Ascending aorta (tissue), 2 donors: ENCODE measurements at regions not wholly inside any gene's neighbourhood (a gene's known extent, or its start where the extent isn't known, plus 50 kb on each side); places are given as distances from the start of the nearest gene placed in this dataset.

Source experiments
- DNase-seq, 2 donors: peaks; one replicate each; pipeline ENCODE4 v3.0.0-alpha.2; 2019; ENCODE audit warnings: low spot score in 2 of 2
- H3K27ac ChIP-seq, 2 donors: fragments of 200-600 bp; sonication (generic); one replicate each; pipeline ENCODE4 v1.5.1; 2016 to 2017; ENCODE audit warnings: mild to moderate bottlenecking in 1 of 2
- H3K27me3 ChIP-seq: fragments of 200-600 bp; sonication (generic); one replicate; pipeline ENCODE4 v1.5.1; 2017
- H3K36me3 ChIP-seq, 2 donors: fragments of 200-600 bp; sonication (generic); one replicate each; pipeline ENCODE4 v1.5.1; 2016
- H3K4me1 ChIP-seq, 2 donors: fragments of 200-600 bp; sonication (generic); one replicate each; pipeline ENCODE4 v1.5.1; 2016 to 2017; ENCODE audit warnings: mild to moderate bottlenecking in 1 of 2
- H3K4me3 ChIP-seq, 2 donors: fragments of 200-600 bp; sonication (generic); one replicate each; pipeline ENCODE4 v1.5.1; 2016 to 2017; ENCODE audit warnings: mild to moderate bottlenecking in 1 of 2
- H3K9me3 ChIP-seq, 2 donors: fragments of 200-600 bp; sonication (generic); one replicate each; pipeline ENCODE4 v1.5.1; 2016
- intact Hi-C: fragments of 100-400 bp; cut with DNase I; formaldehyde crosslinking; loops from one replicate; pipeline ENCODE4 v1.15.1; 2023
- TF ChIP-seq, protein P1 (sequence below), 3 experiments: fragments of 200-600 bp in 2 of 3; fragments of 450-650 bp in 1 of 3; sonication (generic) in 2 of 3; IDR thresholded peaks; one replicate each; pipeline ENCODE4 v1.5.1; 2016 to 2019; ENCODE audit warnings: antibody characterized with exemption in 3 of 3, mild to moderate bottlenecking in 1 of 3, moderate library complexity in 1 of 3

DNA sequence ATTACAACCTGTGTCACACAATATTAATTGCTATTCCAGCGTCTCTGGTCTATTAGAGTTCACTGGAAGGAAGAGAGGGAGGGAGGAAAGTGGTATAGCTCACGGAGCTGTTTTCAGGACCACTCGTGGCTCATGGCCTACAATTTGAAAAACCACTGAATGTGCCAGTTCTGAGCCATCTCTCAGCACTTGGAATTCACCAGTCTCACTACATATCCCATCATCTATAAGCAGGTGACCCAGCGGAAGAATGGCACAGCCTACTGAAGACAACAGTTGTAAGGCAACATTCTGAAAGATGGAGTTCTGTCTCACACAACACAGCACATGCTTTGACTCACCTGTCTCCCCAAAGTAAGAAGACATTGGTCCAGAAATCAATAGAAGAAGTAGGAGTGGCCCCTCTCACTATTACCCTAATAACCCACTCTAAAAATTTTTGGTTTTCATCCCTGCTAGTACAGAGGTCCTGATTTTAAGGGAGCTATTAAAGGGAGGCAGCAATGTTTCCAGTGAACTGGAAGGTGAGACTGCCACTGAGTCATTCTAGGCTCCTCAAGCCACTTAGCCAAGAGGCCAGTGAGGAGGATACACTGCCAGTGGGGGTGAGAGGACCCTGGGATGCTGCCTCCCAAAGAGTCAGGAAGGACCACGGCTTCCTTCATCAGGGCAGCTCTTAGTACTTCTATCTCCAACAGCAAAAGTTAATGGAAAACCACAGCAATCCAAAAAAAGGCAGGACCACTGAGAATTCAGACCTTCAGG is 50.0 kb upstream of the DOCK9 start:
- H3K4me1 ChIP-seq, result no peaks in the 10 kb centered on the region
- H3K9me3 ChIP-seq, result no peaks in the 10 kb centered on the region
- TF ChIP-seq, protein P1, sequence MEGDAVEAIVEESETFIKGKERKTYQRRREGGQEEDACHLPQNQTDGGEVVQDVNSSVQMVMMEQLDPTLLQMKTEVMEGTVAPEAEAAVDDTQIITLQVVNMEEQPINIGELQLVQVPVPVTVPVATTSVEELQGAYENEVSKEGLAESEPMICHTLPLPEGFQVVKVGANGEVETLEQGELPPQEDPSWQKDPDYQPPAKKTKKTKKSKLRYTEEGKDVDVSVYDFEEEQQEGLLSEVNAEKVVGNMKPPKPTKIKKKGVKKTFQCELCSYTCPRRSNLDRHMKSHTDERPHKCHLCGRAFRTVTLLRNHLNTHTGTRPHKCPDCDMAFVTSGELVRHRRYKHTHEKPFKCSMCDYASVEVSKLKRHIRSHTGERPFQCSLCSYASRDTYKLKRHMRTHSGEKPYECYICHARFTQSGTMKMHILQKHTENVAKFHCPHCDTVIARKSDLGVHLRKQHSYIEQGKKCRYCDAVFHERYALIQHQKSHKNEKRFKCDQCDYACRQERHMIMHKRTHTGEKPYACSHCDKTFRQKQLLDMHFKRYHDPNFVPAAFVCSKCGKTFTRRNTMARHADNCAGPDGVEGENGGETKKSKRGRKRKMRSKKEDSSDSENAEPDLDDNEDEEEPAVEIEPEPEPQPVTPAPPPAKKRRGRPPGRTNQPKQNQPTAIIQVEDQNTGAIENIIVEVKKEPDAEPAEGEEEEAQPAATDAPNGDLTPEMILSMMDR (IDR thresholded peaks at IDR 0.05), result no peak
- intact Hi-C loops, result no loop called here
- H3K27me3 ChIP-seq, result no peaks in the 10 kb centered on the region
- no peak for DNase-seq
- H3K4me3 ChIP-seq, result no peak overlapping the region
- no peaks in the 10 kb centered on the region for H3K36me3 ChIP-seq
- H3K27ac ChIP-seq, result no peak overlapping the region

DNA sequence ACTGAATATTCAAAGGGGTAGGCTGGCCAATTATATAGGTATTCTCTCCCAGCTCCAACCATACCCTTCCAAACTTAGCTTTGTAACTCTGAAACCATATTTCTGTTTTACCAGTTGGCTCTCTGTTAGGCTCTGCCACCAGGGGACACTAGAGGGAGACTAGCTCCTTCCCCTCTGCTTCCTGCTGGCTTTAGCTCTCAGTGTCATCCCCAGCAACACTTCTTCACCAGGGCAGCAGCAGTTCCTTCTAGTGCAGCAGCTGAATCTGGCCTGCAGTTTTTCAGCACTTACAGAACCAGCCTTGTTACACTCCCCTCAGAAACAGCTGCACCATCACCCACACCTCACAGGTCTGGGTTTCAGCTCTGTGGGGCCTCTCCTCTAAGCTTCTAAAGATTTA is 51.0 kb upstream of the DOCK9 start:
- Histone ChIP-seq H3K36me3 (no peaks in the 10 kb centered on the region), H3K27ac (no peak overlapping the region), H3K27me3 (no peaks in the 10 kb centered on the region), H3K9me3 (no peaks in the 10 kb centered on the region), H3K4me1 (no peaks in the 10 kb centered on the region), H3K4me3 (no peak overlapping the region)
- TF ChIP-seq, protein P1 (IDR thresholded peaks at IDR 0.05), result no peak
- intact Hi-C loops, result no loop called here
- DNase-seq, result no peak

DNA sequence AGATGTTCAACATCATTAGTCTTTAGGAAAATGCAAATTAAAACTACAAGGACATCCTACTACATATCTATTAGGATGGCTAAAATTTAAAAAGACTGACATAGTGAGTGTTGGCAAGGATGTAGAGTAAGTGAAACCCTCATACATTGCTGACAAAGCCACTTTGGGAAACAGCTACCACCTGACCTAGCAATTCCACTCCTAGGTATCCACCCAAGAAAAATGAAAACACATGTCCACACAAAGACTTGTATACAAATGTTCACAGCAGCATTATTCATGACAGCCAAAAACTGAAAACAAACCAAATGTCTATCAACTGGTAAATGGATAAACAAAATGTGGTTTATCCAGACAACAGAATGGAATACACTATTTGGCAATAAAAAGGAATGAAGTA is 51.7 kb upstream of the DOCK9 start:
- H3K4me3 ChIP-seq, result no peak overlapping the region
- no peak overlapping the region for H3K27ac ChIP-seq
- no peaks in the 10 kb centered on the region for H3K4me1 ChIP-seq
- H3K9me3 ChIP-seq, result no peaks in the 10 kb centered on the region
- DNase-seq, result no peak
- TF ChIP-seq, protein P1 (IDR thresholded peaks at IDR 0.05), result no peak
- H3K36me3 ChIP-seq, result no peaks in the 10 kb centered on the region
- intact Hi-C loops, result no loop called here
- no peaks in the 10 kb centered on the region for H3K27me3 ChIP-seq

DNA sequence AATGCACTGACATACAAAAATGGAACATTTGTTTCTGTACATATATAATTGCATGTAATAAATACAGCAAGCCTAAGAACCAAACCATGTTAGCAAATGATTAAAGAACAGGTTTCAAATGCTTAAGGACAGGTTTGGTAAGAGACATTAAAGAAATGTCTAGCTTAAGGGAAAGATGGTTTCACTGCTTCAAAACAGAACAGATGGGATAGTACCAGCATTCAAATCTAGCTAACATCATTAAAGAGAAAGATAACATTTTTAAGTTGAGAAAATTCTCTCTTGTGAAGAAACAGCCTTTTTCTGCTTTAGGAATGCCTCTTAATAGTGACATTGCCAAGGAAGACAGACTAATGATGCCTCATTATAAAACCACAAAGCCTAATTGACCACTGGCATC is 52.5 kb upstream of the DOCK9 start:
- no peaks in the 10 kb centered on the region for H3K9me3 ChIP-seq
- no peaks in the 10 kb centered on the region for H3K4me1 ChIP-seq
- H3K36me3 ChIP-seq, result no peaks in the 10 kb centered on the region
- H3K4me3 ChIP-seq, result no peak overlapping the region
- no peak for DNase-seq
- intact Hi-C loops, result loop anchor here (5.0 kb wide), 1 partner anchor 188 kb away; no protein-coding TSS in a partner anchor
- H3K27ac ChIP-seq, result no peak overlapping the region
- no peaks in the 10 kb centered on the region for H3K27me3 ChIP-seq
- TF ChIP-seq, protein P1 (IDR thresholded peaks at IDR 0.05), result no peak

DNA sequence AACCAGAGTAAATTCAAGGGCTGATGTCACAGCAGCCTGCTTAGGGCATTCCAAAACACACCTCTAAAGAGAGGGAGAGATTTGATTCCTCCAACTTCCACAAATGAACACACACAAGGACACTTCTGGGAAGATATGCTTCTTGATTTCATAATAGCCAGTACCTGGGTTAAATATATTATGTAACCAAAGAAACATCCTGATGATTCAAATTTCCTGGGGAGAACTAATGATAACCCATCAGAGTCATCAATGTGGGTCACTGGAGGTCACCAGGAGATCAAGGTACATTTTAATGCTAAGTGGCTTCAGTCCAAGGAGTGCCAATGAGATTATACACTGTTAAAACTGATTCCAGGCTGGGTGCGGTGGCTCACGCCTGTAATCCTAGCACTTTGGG is 54.0 kb upstream of the DOCK9 start:
- no peak overlapping the region for H3K27ac ChIP-seq
- H3K9me3 ChIP-seq, result no peaks in the 10 kb centered on the region
- DNase-seq, result no peak
- H3K36me3 ChIP-seq, result no peaks in the 10 kb centered on the region
- no peaks in the 10 kb centered on the region for H3K4me1 ChIP-seq
- H3K4me3 ChIP-seq, result no peak overlapping the region
- TF ChIP-seq, protein P1 (IDR thresholded peaks at IDR 0.05), result no peak
- intact Hi-C loops, result loop anchor here (5.0 kb wide), 1 partner anchor 190 kb away; no protein-coding TSS in a partner anchor
- no peaks in the 10 kb centered on the region for H3K27me3 ChIP-seq
